D721Med (cell line): ENCODE measurements at regions not wholly inside any gene's neighbourhood (a gene's known extent, or its start where the extent isn't known, plus 50 kb on each side); places are given as distances from the start of the nearest gene placed in this dataset.

ENCODE experiments used
- DNase-seq: peaks from one replicate; pipeline ENCODE4 v3.0.0; 2011; ENCODE audit warnings: low spot score; ENCODE audit not compliant: insufficient read length
- FAIRE-seq: peaks from 2 replicates; lab custom pipeline; 2011; peaks lifted over from hg19 to GRCh38; lab: Jason Lieb, UNC
- TF ChIP-seq, protein P1 (sequence below): IDR thresholded peaks from 2 replicates; pipeline ENCODE4 v1.5.1; 2012; ENCODE audit warnings: mild to moderate bottlenecking, control low read depth; ENCODE audit not compliant: insufficient read depth; ENCODE audit errors: missing control alignments

DNA sequence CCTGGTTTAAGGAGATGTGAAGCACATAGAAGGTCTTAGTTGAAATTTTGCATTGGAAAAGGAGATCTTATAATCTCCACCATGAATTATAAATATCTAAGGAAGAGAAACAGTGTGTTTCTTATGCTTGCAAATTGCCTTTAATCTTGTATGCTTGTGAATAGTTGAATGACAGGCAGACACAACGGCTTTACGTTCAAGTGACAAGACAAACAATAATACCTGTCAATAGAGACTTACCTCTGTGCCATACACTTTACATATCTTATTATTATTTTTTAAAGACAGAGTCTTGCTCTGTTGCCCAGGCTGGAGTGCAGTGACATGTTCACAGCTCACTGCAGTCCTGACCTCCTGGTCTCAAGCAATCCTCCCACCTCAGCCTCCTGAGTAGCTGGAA is 113.7 kb downstream of the QPCT start:
- FAIRE-seq (no peak), DNase-seq (no peak)
- TF ChIP-seq, protein P1, sequence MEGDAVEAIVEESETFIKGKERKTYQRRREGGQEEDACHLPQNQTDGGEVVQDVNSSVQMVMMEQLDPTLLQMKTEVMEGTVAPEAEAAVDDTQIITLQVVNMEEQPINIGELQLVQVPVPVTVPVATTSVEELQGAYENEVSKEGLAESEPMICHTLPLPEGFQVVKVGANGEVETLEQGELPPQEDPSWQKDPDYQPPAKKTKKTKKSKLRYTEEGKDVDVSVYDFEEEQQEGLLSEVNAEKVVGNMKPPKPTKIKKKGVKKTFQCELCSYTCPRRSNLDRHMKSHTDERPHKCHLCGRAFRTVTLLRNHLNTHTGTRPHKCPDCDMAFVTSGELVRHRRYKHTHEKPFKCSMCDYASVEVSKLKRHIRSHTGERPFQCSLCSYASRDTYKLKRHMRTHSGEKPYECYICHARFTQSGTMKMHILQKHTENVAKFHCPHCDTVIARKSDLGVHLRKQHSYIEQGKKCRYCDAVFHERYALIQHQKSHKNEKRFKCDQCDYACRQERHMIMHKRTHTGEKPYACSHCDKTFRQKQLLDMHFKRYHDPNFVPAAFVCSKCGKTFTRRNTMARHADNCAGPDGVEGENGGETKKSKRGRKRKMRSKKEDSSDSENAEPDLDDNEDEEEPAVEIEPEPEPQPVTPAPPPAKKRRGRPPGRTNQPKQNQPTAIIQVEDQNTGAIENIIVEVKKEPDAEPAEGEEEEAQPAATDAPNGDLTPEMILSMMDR, result no peak

- no peak for DNase-seq
- TF ChIP-seq, protein P1, result no peak
- no peak for FAIRE-seq
Observed at GRCh38 chr2:37459095-37459981, 114.9 kb downstream of the QPCT start.

DNA sequence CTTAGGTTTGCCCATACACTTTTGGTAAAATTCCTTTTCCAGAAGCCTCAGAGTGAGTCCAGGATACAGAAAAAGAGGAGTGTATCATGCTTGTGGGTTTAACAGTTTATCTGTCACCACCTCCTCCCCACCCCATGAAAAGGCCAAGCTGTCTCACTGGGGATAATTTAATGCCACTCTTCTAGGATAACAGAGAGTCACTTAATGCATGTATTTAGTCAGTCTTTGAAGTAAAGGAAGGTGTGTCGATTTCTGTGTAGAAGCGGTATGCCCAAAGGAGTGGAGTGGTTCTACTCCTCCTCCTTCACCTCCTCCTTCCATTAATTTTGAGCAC is 116.4 kb downstream of the QPCT start:
- TF ChIP-seq, protein P1, result no peak
- FAIRE-seq, result no peak
- DNase-seq, result no peak

GRCh38 chr2:37464067-37464466 is 119.6 kb downstream of the QPCT start:
- FAIRE-seq (no peak), DNase-seq (no peak)
- TF ChIP-seq, protein P1, result no peak

DNA sequence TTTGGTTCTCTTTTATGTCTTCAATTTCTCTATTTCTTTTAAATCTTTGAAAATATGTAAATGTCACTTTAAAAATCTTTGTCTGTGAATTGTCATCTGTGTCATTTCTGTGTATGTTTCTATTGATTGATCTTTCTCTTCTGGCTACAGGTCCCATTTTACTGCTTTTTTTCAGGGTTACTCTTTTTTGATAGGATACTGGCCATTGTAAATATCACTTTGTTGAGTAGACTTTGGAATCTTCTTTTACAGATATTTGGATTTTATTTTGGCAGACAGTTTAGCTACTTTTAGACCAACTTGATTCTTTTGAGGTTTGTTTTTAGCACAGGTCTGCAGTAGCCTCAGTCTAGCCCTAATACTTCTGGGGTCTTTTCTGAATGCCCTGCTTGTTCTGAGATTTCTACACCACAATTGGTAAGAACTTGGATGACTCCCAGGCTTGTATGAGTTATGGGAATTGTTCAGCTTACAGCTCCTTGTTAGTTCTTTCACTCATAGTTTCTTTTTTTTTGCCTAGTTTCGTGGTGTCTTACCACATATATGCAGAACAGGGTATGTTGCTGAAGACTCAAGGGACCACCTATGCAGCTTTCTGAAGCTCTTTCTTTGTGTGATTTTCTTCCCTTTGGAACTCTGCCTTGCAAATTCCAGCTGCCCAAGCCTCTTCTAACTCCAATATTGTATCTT is 122.2 kb downstream of the QPCT start:
- FAIRE-seq (no peak), DNase-seq (no peak)
- TF ChIP-seq, protein P1, result no peak

DNA sequence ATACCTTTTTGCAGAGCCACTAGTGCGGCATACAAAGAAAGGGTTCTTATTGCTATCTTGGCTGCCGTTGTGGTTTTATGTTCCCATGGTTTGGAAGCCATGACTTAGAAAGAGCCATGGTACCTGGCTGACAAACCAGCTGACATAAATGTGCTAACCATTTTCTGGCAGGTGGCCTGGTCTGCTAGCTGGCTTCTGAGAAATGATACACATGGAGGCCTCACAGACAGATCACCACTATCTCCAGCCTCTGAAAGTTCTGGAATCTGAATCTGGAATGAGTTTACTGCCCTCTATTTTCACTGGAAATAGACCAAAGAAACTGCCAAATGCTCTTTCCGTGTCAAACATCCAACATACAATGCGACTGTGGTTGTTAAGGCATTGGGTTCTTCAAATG is 123.7 kb downstream of the QPCT start:
- TF ChIP-seq, protein P1, result no peak
- FAIRE-seq (no peak), DNase-seq (no peak)

DNA sequence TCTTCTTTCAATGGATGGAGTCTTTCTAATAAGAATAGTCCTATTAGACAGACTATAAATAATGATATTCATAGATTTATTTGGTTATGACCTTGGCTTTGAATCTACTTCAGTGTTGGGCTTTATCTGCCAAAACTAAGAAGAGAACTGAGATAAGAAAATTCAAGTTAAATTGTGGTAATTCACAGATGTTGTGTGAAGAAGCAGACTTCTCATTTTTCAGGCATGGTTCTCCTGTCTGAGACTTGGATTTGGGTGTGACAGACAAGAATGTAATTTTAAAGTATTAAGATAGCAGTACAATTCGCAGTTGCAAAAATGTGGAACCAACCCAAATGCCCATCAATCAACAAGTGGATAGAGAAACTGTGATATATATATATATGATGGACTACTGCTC is 124.7 kb downstream of the QPCT start:
- TF ChIP-seq, protein P1, result no peak
- FAIRE-seq (no peak), DNase-seq (no peak)
